IMR-90 (cell line): ENCODE measurements at regions not wholly inside any gene's neighbourhood (a gene's known extent, or its start where the extent isn't known, plus 50 kb on each side); places are given as distances from the start of the nearest gene placed in this dataset.

Experiments used
- ATAC-seq: fragments of 200-7000 bp; cut with Tn5 transposase; 2 replicates; pipeline ENCODE4 v1.9.1; 2020; ENCODE audit warnings: low read depth, mild to moderate bottlenecking, moderate library complexity
- BruUV-seq: library from RNA; stranded (reverse); fragments of 400-500 nt; replicated peaks from 2 replicates; lab custom pipeline; 2021; lab: Mats Ljungman, UMichigan
- CTCF ChIA-PET: fragments of 300-600 bp; formaldehyde crosslinking; extraction: SDS; loops from one replicate; lab custom pipeline; 2021; ENCODE audit warnings: antibody characterized with exemption; lab: Yijun Ruan, JAX
- POLR2A ChIA-PET: fragments of 300-600 bp; sonication (Branson Sonifier 250); formaldehyde crosslinking; loops from one replicate; lab custom pipeline; 2022; ENCODE audit warnings: antibody characterized with exemption; ENCODE audit not compliant: unreplicated experiment; lab: Charles Lee
- DNase-seq: peaks from one replicate; pipeline ENCODE4 v3.0.0; 2013
- H2AFZ ChIP-seq: replicated peaks from 2 replicates; pipeline ENCODE3; 2013; ENCODE audit warnings: low read length, mild to moderate bottlenecking; ENCODE audit not compliant: poor library complexity
- H2AK5ac ChIP-seq: 2 replicates; pipeline ENCODE4 v1.6.1; 2013; ENCODE audit warnings: low read depth, low read length, inconsistent platforms
- H2AK9ac ChIP-seq: replicated peaks from 2 replicates; pipeline ENCODE3; 2013; ENCODE audit warnings: mild to moderate bottlenecking, low read depth, low read length, moderate library complexity; ENCODE audit not compliant: poor library complexity
- H2BK120ac ChIP-seq: 2 replicates; pipeline ENCODE4 v1.6.1; 2013; ENCODE audit warnings: low read depth, low read length, inconsistent platforms
- H2BK15ac ChIP-seq: 3 replicates; pipeline ENCODE4 v1.6.1; 2013; ENCODE audit warnings: low read depth, low read length, inconsistent platforms
- H2BK20ac ChIP-seq: 2 replicates; pipeline ENCODE4 v1.6.1; 2013; ENCODE audit warnings: low read depth, mild to moderate bottlenecking, inconsistent platforms, low read length, moderate library complexity
- H2BK5ac ChIP-seq: 2 replicates; pipeline ENCODE4 v1.6.1; 2013; ENCODE audit warnings: mild to moderate bottlenecking, low read depth, low read length, inconsistent platforms; ENCODE audit not compliant: poor library complexity, severe bottlenecking
- H3K14ac ChIP-seq: replicated peaks from 2 replicates; pipeline ENCODE4 v1.6.1; 2013; ENCODE audit warnings: low read depth, low read length, inconsistent platforms
- H3K18ac ChIP-seq: 2 replicates; pipeline ENCODE4 v1.6.1; 2013; ENCODE audit warnings: low read depth, low read length, control low read depth
- H3K23ac ChIP-seq: 2 replicates; pipeline ENCODE4 v1.6.1; 2013; ENCODE audit warnings: low read depth, low read length, inconsistent platforms
- H3K27ac ChIP-seq: 2 replicates; pipeline ENCODE4 v1.5.1; 2013; ENCODE audit warnings: mild to moderate bottlenecking, control low read depth, low read length; ENCODE audit not compliant: insufficient read depth
- H3K27me3 ChIP-seq: 2 replicates; pipeline ENCODE4 v1.6.1; 2013; ENCODE audit warnings: low read length; ENCODE audit not compliant: control insufficient read depth, insufficient read depth
- H3K36me3 ChIP-seq: 2 replicates; pipeline ENCODE4 v1.6.1; 2013; ENCODE audit warnings: low read length, mixed read lengths; ENCODE audit not compliant: control insufficient read depth, insufficient read depth
- H3K4ac ChIP-seq: 2 replicates; pipeline ENCODE4 v1.6.1; 2013; ENCODE audit warnings: low read depth, low read length, inconsistent platforms
- H3K4me1 ChIP-seq: 2 replicates; pipeline ENCODE4 v1.6.1; 2013; ENCODE audit warnings: low read length, mixed read lengths; ENCODE audit not compliant: control insufficient read depth, insufficient read depth
- H3K4me2 ChIP-seq: 2 replicates; pipeline ENCODE4 v1.6.1; 2013; ENCODE audit warnings: low read depth, mild to moderate bottlenecking, control low read depth, low read length, moderate library complexity
- H3K4me3 ChIP-seq: 2 replicates; pipeline ENCODE4 v1.5.1; 2013; ENCODE audit warnings: low read depth, mild to moderate bottlenecking, control low read depth, low read length, moderate library complexity; ENCODE audit not compliant: insufficient read depth
- H3K56ac ChIP-seq: 2 replicates; pipeline ENCODE4 v1.6.1; 2013; ENCODE audit warnings: low read length, inconsistent platforms; ENCODE audit not compliant: insufficient read depth; ENCODE audit errors: extremely low read depth
- H3K79me1 ChIP-seq, 2 experiments: 2 replicates each; pipeline ENCODE4 v1.6.1; 2013; ENCODE audit warnings: low read length in 2 of 2, inconsistent platforms in 1 of 2, low read depth in 1 of 2
- H3K9ac ChIP-seq: 2 replicates; pipeline ENCODE4 v1.6.1; 2013; ENCODE audit warnings: low read depth, low read length, control low read depth
- H3K9me1 ChIP-seq: 2 replicates; pipeline ENCODE4 v1.6.1; 2013; ENCODE audit warnings: low read length, inconsistent platforms; ENCODE audit not compliant: insufficient read depth
- H3K9me3 ChIP-seq: 2 replicates; pipeline ENCODE4 v1.6.1; 2013; ENCODE audit warnings: low read length; ENCODE audit not compliant: control insufficient read depth, insufficient read depth
- H4K20me1 ChIP-seq: 2 replicates; pipeline ENCODE4 v1.6.1; 2013; ENCODE audit warnings: low read length, inconsistent platforms; ENCODE audit not compliant: insufficient read depth
- H4K5ac ChIP-seq: 2 replicates; pipeline ENCODE4 v1.6.1; 2013; ENCODE audit warnings: mild to moderate bottlenecking, low read depth, low read length, control low read depth
- H4K8ac ChIP-seq, 2 experiments: 2 replicates each; pipeline ENCODE4 v1.6.1; 2013; ENCODE audit warnings: low read depth in 2 of 2, low read length in 2 of 2, control low read depth in 1 of 2, inconsistent platforms in 1 of 2
- H4K91ac ChIP-seq: 2 replicates; pipeline ENCODE4 v1.6.1; 2013; ENCODE audit warnings: low read depth, low read length, inconsistent platforms; ENCODE audit not compliant: insufficient read depth
- BHLHE40 ChIP-seq: fragments of 150-350 bp; IDR thresholded peaks from 2 replicates; pipeline ENCODE4 v1.6.1; 2016; ENCODE audit warnings: mild to moderate bottlenecking, low read depth, low read length
- MAFK ChIP-seq: IDR thresholded peaks from 2 replicates; pipeline ENCODE4 v1.6.1; 2012; ENCODE audit warnings: low read depth, low read length, improper control_type of control experiment
- WGBS, 2 experiments: methylation state at CpG; one replicate each; pipeline versions ENCODE4 v1.1.5 to v1.1.7; 2013; ENCODE audit warnings: missing lambda C conversion rate in 2 of 2; ENCODE audit not compliant: insufficient read length in 1 of 2; ENCODE audit errors: extremely low coverage in 2 of 2; 5-methylcytosine and 5-hydroxymethylcytosine counted together
- dilution Hi-C: fragments of 300-500 bp; cut with HindIII; formaldehyde crosslinking; loops from one replicate; pipeline ENCODE4 v1.14.3; 2018; ENCODE audit warnings: low sequenced_read_pairs; ENCODE audit not compliant: unreplicated experiment
- in situ Hi-C: fragments of 300-500 bp; cut with MboI; formaldehyde crosslinking; loops from 3 replicates; pipeline ENCODE4 v1.14.3; 2019; ENCODE audit warnings: low sequenced_read_pairs, inconsistent platforms, mixed read lengths
- intact Hi-C: fragments of 100-400 bp; cut with micrococcal nuclease; formaldehyde crosslinking; loops from 2 replicates; pipeline ENCODE4 v1.10.0; 2022

DNA sequence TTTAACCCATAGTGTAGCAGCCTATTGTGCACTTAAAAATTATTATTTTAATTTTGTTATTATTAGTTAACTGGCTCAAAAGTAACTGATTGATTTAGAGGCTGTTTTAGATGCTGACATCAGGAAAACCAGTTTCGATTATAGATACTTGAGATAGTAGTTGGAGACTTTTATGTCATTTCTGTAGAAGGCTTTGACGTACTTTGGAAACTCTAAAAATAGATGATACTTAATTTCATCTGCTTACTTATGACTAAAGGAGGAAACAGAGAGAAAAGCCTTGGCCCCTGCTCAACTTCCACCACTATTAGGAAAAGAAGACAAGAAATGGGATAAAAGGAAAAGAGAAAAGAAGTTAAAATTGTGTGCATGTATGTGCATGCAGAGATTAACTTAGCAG lies 219.3 kb upstream of the HMGA2 start:
- Histone ChIP-seq H3K9ac (no peak overlapping the region), H3K56ac (peak overlapping the region; percentile 13; the same call in 1 of the 2 replicates), H2BK120ac (peak overlapping the region; percentile 81), H3K27me3 (no peaks in the 10 kb centered on the region), H2AK5ac (peak overlapping the region; percentile 46), H3K79me1 (peaks cover 13 to 28% of the 10 kb centered on the region in 2 experiments), H3K9me3 (peaks cover 4% of the 10 kb centered on the region; the same call in 1 of the 2 replicates), H3K4ac (peak overlapping the region; percentile 97; the same call in 1 of the 2 replicates), H2AK9ac (no peak overlapping the region), H2AFZ (no peak overlapping the region), H4K91ac (peak overlapping the region; percentile 57; the same call in 1 of the 2 replicates), H3K9me1 (peaks cover 4% of the 10 kb centered on the region; the same call in 1 of the 2 replicates), H4K8ac (peak overlapping the region; percentile 74 to 92; a peak in 3 of 4 replicates), H3K14ac (peak overlapping the region; percentile 81), H3K4me2 (peak overlapping the region; percentile 19; the same call in 1 of the 2 replicates), H4K20me1 (no peaks in the 10 kb centered on the region), H4K5ac (peak overlapping the region; percentile 91; the same call in 1 of the 2 replicates), H3K18ac (peak overlapping the region; percentile 97; the same call in 1 of the 2 replicates), H3K36me3 (no peaks in the 10 kb centered on the region), H2BK5ac (peak overlapping the region; percentile 97), H3K27ac (no peak overlapping the region), H2BK15ac (peak overlapping the region; percentile 74; the same call in 1 of the 3 replicates), H3K4me1 (peaks cover 15% of the 10 kb centered on the region), H3K23ac (peak overlapping the region; percentile 86; the same call in 1 of the 2 replicates), H2BK20ac (peak overlapping the region; percentile 87), H3K4me3 (no peak overlapping the region)
- intact Hi-C loops = no loop called here
- ATAC-seq (no peak), DNase-seq (peak; percentile 69)
- POLR2A ChIA-PET = no interaction called here
- no peak for TF ChIP-seq BHLHE40
- 0 out of 2 replicates have a peak, but pooled peaks have one; percentile 39 for TF ChIP-seq MAFK
- CTCF ChIA-PET = no interaction called here
- no CpG with 5 or more reads among the region's 2 CpGs for WGBS, 2 experiments
- dilution Hi-C loops = no loop called here
- no TSS peak for BruUV-seq
- in situ Hi-C loops = loop anchor here (10.0 kb wide), 1 partner anchor 220 kb away; the partner anchor contains the start of gene HMGA2
